ENCODE measurements at regions not wholly inside any gene's neighbourhood (a gene's known extent, or its start where the extent isn't known, plus 50 kb on each side); places are given as distances from the start of the nearest gene placed in this dataset.
"Not testable (repeated sequence)": the region's sequence is repeated elsewhere in the genome, so short reads cannot be mapped to it uniquely, and the experiment has no call there.

DNA sequence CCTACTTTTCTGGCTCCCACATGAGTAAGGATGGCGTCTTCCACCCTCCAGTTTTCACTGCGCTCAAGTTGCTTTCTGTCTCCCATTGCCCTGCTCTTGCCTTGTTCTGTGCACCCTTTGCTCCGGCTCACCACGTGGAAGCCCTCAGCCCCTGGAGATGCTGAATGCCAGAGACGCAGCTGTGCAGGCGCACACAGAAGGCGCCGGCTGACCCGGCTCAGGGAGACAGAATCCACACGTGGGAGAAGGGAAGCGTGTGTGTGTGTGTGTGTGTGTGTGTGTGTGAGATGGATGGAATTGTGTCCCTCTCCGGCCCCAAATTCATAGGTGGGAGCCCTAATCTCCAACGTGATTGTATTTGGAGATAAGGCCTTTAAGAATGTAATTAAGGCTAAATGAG, 118.2 kb upstream of the ERRFI1 start:
- DNase-seq (ENCODE audit: low read depth, low spot score), result no peak

DNA sequence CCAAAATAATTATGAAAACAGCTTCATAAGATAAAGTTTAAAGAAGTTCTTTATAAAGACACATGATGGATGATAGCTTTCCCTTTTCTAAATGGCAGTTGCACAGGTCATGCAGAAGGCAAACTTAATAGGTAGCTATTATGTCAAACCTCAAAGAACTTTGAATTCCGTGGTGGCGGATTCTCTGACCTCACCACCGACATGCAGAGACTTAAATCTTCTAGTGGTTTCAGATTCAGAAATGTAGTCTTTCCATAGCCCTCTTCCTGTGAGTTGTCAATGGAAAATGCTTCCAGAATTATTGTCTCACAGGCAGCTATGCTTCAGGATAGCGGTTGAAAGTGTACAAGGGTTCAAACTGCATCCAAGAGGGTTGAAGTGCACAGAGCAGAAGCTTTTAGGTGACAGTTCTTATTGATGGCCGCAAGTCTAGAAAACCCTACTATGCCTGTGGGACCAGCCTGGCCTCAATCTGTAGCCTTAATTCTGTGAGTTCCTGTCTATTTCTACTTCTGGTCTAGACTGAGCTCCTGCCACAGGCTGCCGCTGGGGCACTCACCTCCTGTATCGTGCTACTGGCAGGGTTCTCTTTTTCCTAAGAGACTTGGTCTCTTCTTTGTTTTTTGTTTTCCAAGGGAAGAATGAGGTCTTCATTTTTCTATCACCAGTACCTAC, 117.0 kb upstream of the ERRFI1 start:
- no peak for DNase-seq (ENCODE audit: low read depth, low spot score)

DNA sequence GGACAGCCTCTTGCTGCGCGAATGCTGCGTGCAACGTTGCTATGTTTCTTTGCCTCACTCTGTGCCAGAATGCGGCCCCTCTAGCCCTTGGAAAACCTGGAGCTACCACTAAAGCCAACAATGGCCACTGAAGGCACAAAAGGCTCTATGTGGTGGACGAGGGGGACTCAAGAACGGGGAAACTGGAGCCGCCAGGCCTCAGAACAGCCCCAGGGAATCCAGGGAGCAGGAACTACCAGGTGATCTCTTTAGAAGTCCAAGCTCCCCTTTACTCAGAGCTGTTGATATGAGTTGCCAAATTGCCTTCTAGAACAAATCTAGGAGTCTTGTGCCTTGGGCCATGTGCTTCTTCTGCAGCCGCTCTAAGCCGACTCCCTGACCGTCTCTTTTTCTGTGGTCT, 113.8 kb upstream of the ERRFI1 start:
- DNase-seq (ENCODE audit: low read depth, low spot score), result no peak

DNA sequence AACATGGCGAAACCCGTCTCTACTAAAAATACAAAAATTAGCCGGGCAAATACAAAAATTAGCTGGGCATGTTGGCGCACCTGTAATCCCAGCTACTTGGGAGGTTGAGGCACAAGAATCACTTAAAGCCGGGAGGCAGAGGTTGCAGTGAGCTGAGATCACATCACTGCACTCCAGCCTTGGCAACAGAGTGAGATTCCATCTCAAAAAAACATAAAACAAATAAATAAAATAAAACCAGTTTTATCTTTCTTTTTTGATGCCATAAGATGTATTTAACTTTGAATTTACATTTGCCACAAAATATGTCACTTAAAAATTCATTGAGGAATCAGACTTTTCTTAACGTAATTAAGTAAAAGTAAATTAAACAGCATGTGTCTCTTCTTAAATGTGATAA, 113.3 kb upstream of the ERRFI1 start:
- no peak for DNase-seq (ENCODE audit: low read depth, low spot score)

DNA sequence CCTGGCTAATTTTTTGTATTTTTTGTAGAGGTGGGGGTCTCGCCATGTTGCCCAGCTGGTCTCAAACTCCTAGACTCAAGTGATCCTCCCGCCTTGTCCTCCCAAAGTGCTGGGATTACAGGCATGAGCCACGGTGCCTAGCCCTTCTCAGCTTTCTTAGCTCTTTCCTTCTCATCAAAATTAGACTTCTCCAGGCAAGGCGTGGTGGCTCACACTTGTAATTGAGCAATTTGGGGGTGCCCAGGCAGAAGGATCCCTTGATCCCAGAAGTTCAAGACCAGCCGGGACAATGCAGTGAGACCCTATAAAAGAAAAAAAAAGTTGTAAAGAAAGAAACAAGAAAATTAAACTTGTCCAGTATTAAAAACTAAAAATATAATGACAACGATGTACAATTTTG, 112.6 kb upstream of the ERRFI1 start:
- no peak for DNase-seq (ENCODE audit: low read depth, low spot score)

DNA sequence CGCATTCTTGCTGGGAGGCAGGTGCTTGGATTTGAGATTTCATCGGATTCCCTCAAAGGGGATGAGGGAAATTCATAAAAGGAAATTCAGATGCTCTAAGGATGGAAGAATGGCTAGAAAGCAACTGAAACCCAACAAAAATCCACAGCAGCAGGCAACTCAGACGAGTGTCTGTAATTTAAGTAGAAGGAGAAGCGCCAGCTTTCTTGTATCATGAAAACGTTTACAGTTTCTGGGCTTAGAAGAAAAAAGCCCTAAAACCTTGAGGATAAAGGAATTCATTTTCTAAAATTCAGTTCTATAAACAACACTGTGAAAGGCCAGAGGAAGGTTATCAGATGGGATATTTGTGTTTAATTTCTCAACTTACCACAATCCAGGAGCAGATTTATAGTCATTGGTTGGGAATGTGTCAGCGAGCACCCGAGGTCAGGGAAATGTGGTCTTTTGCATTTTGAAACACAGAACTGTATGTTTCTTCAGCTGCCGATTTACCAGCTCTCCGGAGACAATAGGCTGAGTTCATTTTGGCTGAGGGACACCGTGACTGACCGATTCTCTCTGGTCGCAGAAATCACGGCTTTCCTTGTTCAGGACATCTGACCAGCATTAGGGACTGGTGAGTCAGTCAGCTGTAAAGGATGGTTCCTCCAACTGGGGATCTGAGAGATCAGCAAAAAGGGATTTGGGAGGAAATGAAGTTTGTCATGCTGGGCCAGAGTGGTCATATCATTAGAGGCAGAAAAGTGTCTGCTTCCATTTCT, 111.6 kb upstream of the ERRFI1 start:
- peak; percentile 70 for DNase-seq (ENCODE audit: low read depth, low spot score)

DNA sequence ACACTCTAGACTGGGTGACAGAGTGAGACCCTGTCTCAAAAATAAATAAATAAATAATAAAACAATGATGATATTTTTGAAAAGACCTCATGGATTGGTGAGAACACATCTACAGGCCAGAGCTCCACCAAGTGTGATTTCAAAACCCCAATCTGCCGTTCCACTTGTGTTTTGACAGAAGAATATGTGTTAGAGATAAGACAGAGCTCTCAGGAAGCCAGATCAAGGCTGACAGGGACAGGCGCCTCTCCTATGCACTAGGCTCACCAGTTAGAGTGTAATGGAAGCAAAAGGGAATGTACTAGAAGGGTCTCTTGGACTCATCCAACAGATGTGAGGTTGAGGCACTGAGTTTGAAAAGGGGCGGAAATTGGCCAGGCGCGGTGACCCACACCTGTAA, 110.7 kb upstream of the ERRFI1 start:
- DNase-seq (ENCODE audit: low read depth, low spot score), result no peak

DNA sequence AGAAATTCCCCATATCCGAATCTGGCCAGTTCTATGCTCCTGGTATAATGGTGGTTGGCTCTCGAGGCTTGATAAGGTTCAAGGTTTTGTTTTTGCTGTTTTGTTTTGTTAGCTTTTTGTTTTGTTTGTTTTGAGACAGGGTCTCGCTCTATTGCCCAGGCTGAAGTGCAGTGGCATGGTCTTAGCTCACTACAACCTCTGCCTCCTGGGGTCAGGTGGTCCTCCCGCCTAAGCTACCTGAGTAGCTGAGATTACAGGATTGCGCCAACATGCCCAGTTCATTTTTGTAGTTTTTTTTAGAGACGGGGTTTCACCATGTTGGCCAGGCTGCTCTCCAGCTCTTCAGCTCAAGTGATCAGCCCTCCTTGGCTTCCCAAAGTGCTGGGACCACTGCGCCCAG, 109.1 kb upstream of the ERRFI1 start:
- no peak for DNase-seq (ENCODE audit: low read depth, low spot score)

DNA sequence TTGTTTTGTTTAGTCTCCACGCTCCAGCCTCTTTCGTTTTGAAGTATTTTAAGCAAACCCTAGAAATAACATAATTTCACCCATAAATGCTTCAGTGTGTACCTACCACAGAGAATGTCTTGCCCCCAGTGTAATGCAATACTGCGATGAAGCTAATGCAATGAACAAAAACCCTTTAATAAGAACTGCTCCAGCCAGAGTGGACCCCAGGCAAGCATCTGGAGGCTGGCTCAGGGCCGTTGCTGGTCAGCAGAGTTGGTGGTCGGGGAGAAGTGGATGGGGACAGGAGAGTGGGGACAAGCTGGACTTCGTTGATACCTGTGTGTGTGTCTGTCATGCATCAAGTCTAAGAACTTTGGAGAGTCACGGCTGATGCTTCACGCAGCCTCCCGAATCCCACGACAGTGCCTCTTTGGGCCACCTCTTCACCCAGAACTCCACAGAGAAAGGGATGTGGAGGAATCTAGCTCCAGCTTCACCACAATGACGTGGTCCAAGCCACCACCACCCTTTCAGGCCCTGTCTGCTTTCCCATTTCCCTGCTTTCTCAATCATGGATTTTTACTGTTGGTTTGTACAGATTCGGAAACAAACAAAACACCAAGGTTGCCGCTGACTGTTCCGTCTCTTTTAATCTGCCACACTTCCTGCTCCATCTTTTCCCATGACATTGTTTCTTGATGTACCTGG, 108.6 kb upstream of the ERRFI1 start:
- DNase-seq (ENCODE audit: low read depth, low spot score), result no peak

DNA sequence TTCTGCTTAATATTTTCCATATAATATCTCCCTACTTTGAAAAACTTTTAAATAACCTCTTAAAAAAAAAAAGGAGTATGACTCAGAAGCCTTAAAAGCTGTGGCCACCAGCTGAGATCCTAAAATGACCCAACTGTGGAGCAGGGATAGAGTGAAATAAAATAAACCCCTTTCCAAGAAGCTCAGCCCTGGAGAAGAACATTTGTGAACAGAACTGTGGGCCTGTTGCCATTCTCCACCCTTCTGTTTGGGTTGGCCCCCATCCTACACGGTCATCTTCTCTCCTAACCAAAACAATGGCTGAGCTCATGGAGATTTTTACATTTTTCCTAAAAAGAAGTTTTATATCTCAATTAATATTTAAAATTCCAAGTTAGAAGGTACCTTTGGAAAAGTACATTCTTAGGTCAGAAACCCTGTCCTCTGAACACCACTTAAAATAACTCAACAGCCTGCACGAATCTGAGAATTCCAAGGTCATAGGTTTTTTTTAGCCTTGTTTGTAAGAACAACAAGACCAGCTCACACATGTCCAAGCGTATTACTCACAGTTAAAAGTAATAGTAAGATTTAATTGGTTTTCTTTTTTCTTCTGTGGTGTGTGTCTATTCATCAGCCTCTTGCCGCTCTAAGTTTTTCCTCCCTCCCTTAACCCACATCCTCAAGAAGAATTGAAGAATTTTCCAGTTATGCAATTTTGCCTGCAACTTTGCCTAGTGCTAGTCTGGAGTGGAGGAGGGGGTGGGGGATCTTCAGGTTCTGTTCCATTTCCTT, 107.7 kb upstream of the ERRFI1 start:
- peak; percentile 87 for DNase-seq (ENCODE audit: low read depth, low spot score)

DNA sequence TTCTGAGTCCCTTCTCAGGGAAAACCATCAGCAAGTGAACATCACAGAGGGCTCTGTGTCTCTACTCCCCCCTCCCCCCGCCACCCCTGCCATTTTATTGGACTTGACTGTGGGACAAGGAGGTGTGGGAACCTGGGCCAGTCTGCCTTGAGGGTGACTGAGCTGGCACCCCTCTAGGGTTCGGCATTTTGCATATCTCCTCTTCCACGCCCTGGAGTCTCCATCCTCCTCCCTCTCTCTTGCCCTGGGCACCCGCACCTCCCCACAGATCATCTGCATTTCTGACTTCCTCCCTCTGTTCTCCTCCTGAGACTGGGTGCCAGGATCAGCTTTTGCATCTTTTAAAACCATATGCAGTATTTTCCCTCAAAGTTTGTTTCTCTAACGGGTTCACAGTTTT, 107.1 kb upstream of the ERRFI1 start:
- DNase-seq (ENCODE audit: low read depth, low spot score), result no peak

DNA sequence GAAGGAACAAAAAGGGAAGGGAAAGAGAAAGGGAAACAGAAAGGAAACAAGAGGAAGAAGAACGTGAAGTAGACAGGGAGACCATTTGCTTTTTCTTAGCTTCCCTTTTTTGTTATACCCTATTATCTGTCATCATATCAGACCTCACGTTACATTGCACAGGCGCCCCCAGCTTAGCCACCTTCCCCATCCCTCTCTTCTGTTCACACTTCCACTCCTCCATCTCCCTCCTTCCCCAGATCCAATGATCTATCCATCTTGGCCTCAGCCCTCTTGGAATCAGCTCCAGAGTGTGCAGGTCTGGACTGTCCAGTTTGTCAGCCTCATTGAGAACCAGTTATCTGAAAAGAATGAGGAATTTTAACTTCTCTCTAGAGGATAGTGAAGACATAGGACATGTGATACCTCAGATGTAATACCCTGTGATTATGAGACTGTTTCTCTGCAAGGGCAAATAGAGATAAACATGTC, 101.1 kb upstream of the ERRFI1 start:
- DNase-seq (ENCODE audit: low read depth, low spot score), result no peak

DNA sequence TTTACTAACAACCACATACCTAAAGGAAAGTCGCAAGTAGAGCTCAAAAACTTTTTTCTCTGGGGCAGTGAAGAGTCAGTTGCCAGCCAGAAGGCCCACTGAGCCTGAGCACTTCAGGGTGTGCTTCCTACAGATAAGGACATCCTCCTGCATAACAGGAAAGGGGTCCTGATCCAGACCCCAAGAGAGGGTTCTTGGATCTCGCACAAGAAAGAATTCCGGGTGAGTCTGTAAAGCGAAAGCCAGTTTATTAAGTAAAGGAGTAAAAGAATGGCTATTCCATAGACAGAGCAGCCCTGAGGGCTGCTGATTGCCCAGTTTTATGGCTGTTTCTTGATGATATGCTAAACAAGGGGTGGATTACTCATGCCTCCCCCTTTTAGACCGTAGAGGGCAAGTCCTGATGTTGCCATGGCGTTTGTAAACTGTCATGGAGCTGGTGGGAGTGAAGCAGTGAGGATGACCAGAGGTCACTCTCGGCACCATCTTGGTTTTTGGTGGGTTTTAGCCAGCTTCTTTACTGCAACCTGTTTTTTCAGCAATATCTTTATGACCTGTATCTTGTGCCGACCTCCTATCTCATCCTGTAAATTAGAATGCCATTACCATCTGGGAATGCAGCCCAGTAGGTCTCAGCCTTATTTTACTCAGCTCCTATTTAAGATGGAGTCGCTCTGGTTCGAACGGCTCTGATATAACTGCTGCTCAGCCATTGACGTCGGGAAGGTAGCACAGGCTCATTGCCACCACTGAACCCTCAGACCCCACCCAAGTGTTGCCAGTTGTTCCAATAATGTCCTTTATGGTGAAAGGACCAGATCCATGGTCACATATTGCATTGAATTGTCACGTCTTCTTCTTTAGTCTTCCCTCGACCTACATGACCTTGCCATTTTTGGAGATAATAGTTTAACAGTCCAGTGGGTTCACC, 96.6 kb upstream of the ERRFI1 start:
- no peak for DNase-seq (ENCODE audit: low read depth, low spot score)

DNA sequence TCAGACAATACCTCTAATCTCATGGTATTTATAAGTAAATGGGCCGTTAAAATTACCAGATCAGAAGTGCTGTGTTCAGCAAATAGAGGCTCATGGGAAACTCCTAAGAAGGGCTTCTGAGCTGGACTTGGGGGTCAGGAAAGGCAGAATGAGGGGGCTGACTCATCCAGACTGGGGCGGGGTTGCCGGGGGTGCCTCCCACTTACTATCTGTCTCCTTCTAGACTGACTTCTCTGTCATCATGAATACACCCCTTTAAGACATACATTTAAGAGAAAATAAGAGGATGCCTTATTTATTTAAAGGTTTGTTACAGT, 96.0 kb upstream of the ERRFI1 start:
- no peak for DNase-seq (ENCODE audit: low read depth, low spot score)

DNA sequence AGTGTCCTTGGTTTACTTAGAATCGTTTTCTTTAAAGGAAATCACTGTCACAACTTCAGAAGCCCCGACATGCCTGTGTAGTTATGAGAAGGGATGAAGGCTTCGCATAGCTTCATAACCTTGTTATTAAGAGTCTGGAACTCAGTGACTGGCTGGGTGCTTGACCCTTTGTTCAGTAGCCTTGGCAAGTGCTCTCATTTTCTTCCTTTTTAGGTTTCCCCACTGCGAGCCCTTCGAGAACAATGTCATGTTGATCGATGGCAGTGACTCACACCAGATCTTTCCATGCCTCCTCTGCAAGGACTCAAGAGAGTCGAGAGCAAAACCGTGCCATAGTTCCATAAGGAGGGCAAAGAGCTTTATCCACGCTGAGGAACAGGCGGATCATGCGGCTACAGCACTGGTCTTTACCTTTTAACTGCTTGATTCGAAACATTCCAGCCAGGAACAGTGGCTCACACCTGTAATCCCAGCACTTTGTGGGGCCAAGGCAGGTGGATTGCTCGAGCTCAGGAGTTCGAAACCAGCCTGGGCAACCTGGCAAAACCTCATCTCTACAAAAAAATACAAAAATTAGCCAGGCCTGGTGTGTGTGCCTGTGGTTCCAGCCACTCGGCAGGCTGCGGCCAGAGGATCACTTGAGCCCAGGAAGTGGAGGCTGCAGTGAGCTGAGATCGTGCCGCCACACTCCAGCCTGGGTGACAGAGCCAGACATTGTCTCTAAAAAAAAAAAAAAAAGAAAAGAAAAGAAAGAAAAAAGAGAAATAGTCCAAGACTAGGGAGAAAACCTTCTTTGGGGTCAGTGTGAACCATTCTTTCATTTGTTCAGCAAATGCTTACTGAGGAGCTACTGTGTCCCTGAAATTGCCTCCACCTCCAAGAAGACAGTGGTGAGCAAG, 95.4 kb upstream of the ERRFI1 start:
- DNase-seq (ENCODE audit: low read depth, low spot score), result peak; percentile 70

DNA sequence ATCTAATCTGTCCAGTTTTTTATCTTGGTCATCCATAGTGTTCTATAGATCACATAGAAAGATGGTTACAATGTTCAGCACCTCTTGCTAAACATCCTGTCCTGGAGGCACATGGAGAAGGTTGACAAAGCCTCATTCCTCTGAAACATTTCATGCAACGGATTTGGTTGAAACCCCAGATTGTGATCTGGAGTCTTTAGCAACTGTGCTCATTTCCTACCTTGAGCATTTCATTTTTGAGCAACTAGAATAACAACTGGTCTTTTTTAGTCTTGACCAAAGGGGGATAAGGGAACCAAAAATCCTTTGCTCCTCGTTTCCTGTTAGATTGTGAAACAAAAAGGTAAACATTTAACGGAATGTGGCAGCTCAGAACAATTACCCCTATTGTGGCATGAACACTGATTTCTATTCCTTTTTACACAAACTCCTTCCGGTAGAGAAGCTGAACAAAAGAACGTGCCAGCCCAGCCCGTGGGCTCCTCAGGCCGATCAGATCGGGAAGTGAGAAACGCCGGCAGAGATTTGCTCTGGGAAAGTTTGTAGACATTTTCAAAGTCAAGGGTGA, 94.7 kb upstream of the ERRFI1 start:
- no peak for DNase-seq (ENCODE audit: low read depth, low spot score)

DNA sequence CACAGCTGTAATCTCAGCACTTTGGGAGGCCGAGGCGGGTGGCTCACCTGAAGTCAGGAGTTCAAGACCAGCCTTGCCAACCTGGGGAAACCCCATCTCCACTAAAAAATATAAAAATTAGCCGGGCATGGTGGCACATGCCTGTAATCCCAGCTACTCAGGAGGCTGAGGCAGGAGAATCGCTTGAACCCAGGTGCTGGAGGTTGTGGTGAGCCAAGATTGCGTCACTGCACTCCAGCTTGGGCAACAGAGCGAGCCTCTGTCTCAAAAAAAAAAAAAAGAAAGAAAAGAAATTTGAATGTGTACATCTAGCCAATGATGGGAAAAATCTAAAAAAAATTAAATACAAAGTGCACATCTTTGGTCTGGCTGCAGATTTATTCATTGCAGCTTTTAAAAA, 92.6 kb upstream of the ERRFI1 start:
- not testable (repeated sequence) for DNase-seq (ENCODE audit: low read depth, low spot score)

DNA sequence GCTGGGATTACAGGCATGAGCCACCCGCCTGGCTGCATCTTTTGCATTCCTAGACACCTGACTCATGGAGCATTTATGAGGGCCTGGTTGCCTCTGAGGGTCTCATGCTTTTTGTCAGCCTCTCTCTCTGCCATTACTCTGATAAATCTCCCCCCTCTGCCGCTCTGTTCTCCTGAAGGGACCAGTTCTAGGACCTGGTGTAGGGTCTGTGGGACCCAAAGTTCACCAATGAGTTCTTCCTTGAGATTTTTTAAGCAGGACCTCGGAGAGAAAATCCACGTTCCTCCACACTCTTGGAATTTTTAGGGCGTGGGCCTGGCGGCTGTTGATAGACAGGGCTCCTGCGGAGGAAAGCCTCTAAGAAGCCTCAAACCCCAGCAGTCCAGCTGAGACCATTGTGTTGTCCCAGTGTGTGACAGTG, 91.9 kb upstream of the ERRFI1 start:
- DNase-seq (ENCODE audit: low read depth, low spot score), result no peak

DNA sequence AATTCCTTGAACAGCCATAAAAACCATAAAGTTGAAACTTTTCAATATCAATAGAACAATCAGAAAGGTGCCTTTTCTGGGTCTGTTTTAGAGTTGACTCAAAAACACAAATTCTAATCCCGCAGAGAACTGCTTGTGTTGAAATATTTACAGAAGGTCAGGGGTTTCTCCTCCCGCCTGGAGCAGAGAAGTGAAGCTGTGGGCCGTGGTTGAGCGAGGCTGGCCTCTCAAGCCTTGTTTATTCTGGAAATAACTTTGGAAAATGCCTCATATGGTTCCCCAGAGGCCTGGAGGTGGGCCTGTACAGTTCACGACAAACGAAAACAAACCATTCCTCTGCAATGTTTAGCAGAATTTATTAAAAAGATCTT, 90.8 kb upstream of the ERRFI1 start:
- peak; percentile 87 for DNase-seq (ENCODE audit: low read depth, low spot score)

DNA sequence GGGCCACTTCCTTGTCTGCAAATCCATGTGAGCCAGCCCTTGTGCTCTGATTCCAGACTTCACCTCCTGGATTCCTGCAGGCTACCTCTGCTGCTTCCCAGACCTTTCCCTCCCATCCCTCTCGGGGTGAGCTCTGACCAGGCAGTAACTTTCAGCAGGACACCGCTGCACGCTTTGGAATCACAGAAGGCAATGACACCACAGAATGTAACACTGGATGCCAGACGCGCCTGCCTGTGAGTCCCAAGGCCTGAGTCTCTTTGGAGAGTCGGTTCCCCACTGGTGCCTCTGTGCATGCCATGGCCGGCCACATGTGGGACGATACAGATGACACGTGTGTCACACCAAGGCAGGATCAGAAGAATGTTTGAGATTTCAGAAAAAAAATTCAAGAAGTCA, 89.7 kb upstream of the ERRFI1 start:
- DNase-seq (ENCODE audit: low read depth, low spot score), result no peak

All from brain pericyte (primary cell).